ENCODE measurements at regions not wholly inside any gene's neighbourhood (a gene's known extent, or its start where the extent isn't known, plus 50 kb on each side); places are given as distances from the start of the nearest gene placed in this dataset.

- Histone ChIP-seq H3K27me3 (ENCODE audit: insufficient read depth, low read depth, low read length) (no peaks in the 10 kb centered on the region), H3F3A (ENCODE audit: insufficient read depth, low read length, poor library complexity, severe bottlenecking) (no peaks in the 10 kb centered on the region), H3K36me3 (ENCODE audit: insufficient read depth, low read length) (no peaks in the 10 kb centered on the region), H3K4me3 (ENCODE audit: low read length) (no peak overlapping the region), H3K9ac (ENCODE audit: low read length) (no peak overlapping the region), H3K9me2 (ENCODE audit: insufficient read depth, low read length) (no peaks in the 10 kb centered on the region), H2AFZ (ENCODE audit: low read depth, low read length) (no peak overlapping the region), H3K9me3 (ENCODE audit: low read length) (no peaks in the 10 kb centered on the region), H4K20me1 (ENCODE audit: insufficient read depth) (no peaks in the 10 kb centered on the region), H3K4me2 (ENCODE audit: low read length) (no peak overlapping the region), H3K79me2 (replicated peaks; ENCODE audit: insufficient read depth, low read length) (no peaks in the 10 kb centered on the region), H3K27ac (ENCODE audit: low read length) (no peak overlapping the region)
- TF ChIP-seq REST (IDR thresholded peaks at IDR 0.05; ENCODE audit: borderline replicate concordance) (no peak), TAF1 (IDR thresholded peaks at IDR 0.05; ENCODE audit: low read depth) (no peak), MXI1 (conservative IDR thresholded peaks at IDR 0.05; ENCODE audit: poor library complexity, severe bottlenecking) (no peak), EP300 (conservative IDR thresholded peaks at IDR 0.05; ENCODE audit: poor library complexity, severe bottlenecking) (no peak), CTCF (IDR thresholded peaks at IDR 0.05; ENCODE audit: poor library complexity, severe bottlenecking) (no peak)
Measured at GRCh38 chr5:97846643-97847042, 663.6 kb upstream of the RIOK2 start.

DNA sequence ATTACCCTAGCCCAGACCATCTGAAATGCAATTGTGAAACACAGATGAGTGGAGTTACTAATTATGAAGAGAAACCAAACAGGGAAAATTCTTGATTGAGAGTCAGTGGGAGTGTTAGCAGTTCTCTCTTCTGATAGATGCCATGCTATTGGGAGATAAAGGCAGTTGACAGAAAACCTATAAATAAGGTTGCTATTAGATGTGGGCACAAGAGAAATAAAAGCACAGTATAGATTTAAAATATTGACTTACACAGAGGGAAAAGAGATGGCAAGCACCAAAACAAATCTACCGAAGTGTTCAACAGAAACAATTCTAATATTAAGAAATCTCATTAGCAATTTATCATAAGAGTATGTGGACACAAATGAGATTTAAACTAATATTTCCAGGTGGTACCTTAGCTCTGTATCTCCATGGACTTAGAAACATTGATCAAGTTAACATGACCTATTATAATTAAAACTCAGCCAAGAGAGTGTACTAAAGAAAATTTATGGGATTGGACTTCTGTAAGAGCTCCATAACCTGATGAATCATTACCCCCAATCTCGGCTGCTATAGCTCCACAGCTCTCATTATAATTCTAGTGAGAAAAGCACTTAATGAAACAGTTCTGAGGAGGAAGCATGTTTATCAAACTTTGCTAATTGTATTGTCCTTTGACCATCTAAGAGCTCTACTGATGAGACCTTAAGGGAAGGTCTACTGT lies 665.0 kb upstream of the RIOK2 start:
- Histone ChIP-seq H3F3A (ENCODE audit: insufficient read depth, low read length, poor library complexity, severe bottlenecking) (no peaks in the 10 kb centered on the region), H3K27ac (ENCODE audit: low read length) (no peak overlapping the region), H2AFZ (ENCODE audit: low read depth, low read length) (no peak overlapping the region), H3K9me2 (ENCODE audit: insufficient read depth, low read length) (no peaks in the 10 kb centered on the region), H3K79me2 (replicated peaks; ENCODE audit: insufficient read depth, low read length) (no peaks in the 10 kb centered on the region), H3K9ac (ENCODE audit: low read length) (no peak overlapping the region), H3K4me2 (ENCODE audit: low read length) (no peak overlapping the region), H4K20me1 (ENCODE audit: insufficient read depth) (no peaks in the 10 kb centered on the region), H3K36me3 (ENCODE audit: insufficient read depth, low read length) (no peaks in the 10 kb centered on the region), H3K9me3 (ENCODE audit: low read length) (no peaks in the 10 kb centered on the region), H3K4me3 (ENCODE audit: low read length) (no peak overlapping the region), H3K27me3 (ENCODE audit: insufficient read depth, low read depth, low read length) (no peaks in the 10 kb centered on the region)
- TF ChIP-seq RAD21 (conservative IDR thresholded peaks at IDR 0.05) (no peak), TAF1 (IDR thresholded peaks at IDR 0.05; ENCODE audit: low read depth) (no peak), SMC3 (conservative IDR thresholded peaks at IDR 0.05; ENCODE audit: poor library complexity) (no peak), REST (IDR thresholded peaks at IDR 0.05; ENCODE audit: borderline replicate concordance) (no peak)
